ENCODE measurements at regions not wholly inside any gene's neighbourhood (a gene's known extent, or its start where the extent isn't known, plus 50 kb on each side); places are given as distances from the start of the nearest gene placed in this dataset.
A peak's percentile ranks its signal among the peaks of the same experiment; 100 is the strongest.

DNA sequence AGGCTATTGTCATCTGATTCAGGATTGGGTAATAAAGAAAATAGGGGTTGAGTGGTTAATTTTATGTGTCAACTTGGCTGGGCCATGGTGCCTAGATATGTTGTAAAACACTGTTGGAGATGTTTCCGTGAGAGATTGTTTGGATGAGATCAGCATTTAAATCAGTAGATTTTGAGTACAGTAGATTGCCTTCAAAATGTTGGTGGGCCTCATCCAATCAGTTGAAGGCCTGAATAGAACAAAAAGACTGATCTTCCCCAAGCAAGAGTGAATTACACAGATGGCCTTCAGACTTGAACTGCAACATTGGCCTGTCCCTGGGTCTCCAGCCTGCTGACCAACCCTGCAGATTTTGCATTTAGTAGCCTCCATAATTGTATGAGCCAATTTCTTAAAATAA is 401.3 kb upstream of the KIF2A start:
- TF ChIP-seq, protein P1, sequence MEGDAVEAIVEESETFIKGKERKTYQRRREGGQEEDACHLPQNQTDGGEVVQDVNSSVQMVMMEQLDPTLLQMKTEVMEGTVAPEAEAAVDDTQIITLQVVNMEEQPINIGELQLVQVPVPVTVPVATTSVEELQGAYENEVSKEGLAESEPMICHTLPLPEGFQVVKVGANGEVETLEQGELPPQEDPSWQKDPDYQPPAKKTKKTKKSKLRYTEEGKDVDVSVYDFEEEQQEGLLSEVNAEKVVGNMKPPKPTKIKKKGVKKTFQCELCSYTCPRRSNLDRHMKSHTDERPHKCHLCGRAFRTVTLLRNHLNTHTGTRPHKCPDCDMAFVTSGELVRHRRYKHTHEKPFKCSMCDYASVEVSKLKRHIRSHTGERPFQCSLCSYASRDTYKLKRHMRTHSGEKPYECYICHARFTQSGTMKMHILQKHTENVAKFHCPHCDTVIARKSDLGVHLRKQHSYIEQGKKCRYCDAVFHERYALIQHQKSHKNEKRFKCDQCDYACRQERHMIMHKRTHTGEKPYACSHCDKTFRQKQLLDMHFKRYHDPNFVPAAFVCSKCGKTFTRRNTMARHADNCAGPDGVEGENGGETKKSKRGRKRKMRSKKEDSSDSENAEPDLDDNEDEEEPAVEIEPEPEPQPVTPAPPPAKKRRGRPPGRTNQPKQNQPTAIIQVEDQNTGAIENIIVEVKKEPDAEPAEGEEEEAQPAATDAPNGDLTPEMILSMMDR (IDR thresholded peaks at IDR 0.05; ENCODE audit: insufficient read depth, low read depth, low read length, missing control alignments), result no peak
- DNase-seq (ENCODE audit: low read depth), result no peak
- no peak overlapping the region for H3K4me3 ChIP-seq (ENCODE audit: low read depth, low read length)

DNA sequence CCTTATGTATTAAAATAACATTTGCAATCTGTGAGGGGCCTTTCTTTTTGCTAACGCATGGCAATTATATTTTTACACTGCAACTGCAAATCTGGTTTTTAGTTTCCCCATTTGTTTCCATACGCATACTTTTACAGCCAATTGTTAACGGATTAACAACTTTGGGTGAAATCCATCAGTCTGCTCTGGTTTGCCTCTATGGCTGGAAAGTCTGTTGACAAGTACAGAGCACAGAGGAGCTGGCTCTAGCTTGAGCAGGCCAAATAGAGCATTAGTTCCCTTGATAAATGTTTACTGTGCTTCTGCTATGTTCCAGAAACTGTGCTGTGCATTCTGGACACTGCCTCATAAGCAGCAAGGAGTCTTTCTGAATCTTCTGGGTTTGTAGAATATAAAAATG is 400.4 kb upstream of the KIF2A start:
- DNase-seq (ENCODE audit: low read depth), result no peak
- TF ChIP-seq, protein P1 (IDR thresholded peaks at IDR 0.05; ENCODE audit: insufficient read depth, low read depth, low read length, missing control alignments), result no peak
- no peak overlapping the region for H3K4me3 ChIP-seq (ENCODE audit: low read depth, low read length)

GRCh38 chr5:61906820-61907219 is 399.2 kb upstream of the KIF2A start:
- no peak overlapping the region for H3K4me3 ChIP-seq (ENCODE audit: low read depth, low read length)
- DNase-seq (ENCODE audit: low read depth), result no peak
- TF ChIP-seq, protein P1 (IDR thresholded peaks at IDR 0.05; ENCODE audit: insufficient read depth, low read depth, low read length, missing control alignments), result no peak

DNA sequence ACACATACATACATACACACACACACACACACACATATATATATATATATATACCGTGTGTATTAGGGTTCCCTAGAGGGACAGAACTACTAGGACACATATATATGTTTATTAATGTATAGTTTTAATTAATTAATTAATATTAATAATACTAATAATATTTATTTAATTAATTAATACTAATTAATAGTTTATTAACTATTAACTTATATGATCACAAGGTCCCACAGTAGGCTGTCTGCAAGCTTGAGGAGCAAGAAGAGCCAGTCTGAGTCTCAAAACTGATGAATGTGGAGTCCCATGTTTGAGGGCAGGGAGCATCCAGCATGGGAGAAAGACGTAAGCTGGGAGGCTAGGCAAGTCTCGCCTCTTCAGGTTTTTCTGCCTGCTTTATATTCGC is 398.0 kb upstream of the KIF2A start:
- no peak for DNase-seq (ENCODE audit: low read depth)
- no peak overlapping the region for H3K4me3 ChIP-seq (ENCODE audit: low read depth, low read length)
- TF ChIP-seq, protein P1 (IDR thresholded peaks at IDR 0.05; ENCODE audit: insufficient read depth, low read depth, low read length, missing control alignments), result no peak

DNA sequence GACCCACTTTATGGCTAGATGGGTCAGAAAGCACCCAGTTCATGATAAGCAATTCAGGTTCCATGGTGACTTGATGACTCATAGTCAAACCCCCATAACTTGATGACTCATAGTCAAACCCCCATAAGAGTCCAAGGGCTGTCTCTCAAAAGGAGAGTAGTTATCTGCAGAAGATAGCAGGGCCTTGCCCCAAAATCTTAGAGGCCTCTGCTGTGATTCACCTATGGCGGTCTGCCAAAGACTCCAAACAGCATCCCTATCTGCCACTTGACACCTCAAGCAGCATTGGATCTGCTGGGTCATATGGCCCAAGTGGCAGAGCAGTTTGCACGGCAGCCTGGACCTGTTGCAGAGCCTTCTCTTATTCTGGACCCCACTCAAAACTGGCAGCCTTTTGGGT is 395.2 kb upstream of the KIF2A start:
- TF ChIP-seq, protein P1 (IDR thresholded peaks at IDR 0.05; ENCODE audit: insufficient read depth, low read depth, low read length, missing control alignments), result no peak
- peak; percentile 14 for DNase-seq (ENCODE audit: low read depth)
- H3K4me3 ChIP-seq (ENCODE audit: low read depth, low read length), result no peak overlapping the region

DNA sequence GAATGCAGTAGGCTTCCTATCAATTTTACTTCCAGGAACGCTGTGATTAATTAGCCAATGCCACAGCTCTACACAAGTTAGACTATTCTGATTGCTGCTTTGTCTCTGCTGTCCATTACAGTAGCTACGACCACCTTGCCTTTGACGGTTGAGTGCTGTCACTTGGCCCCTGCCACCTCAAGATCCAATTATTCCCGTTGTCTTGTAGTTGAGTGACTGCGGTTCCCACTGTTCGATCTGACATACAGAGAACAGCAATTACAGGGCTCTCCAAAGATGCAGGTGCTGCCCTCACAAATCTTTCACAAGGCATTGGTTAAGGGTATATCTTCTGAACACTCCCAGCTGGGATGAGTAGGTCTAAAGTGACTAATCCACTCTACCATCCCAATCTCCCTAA is 393.4 kb upstream of the KIF2A start:
- TF ChIP-seq, protein P1 (IDR thresholded peaks at IDR 0.05; ENCODE audit: insufficient read depth, low read depth, low read length, missing control alignments), result no peak
- H3K4me3 ChIP-seq (ENCODE audit: low read depth, low read length), result no peak overlapping the region
- DNase-seq (ENCODE audit: low read depth), result no peak

DNA sequence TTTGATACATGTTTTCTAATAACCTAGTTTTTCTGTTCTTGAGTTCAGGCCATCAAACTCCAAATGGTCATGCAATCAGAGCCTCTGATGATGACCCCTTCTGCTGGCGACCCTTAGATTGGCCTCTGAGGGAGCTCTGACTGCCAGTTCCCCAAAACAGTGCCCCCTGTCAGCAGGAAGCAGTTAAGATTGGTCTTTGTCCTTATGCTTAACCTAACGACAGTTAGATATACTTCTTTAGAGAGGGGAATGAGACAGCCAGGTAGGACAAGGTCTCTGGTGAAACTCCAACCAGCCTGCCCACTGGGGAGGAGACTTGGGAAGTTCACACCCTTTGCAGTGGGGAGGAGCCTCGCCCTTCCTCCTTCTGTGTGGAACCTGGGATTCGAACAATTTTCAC is 390.4 kb upstream of the KIF2A start:
- H3K4me3 ChIP-seq (ENCODE audit: low read depth, low read length), result no peak overlapping the region
- no peak for DNase-seq (ENCODE audit: low read depth)
- TF ChIP-seq, protein P1 (IDR thresholded peaks at IDR 0.05; ENCODE audit: insufficient read depth, low read depth, low read length, missing control alignments), result no peak
